ENCODE measurements at regions not wholly inside any gene's neighbourhood (a gene's known extent, or its start where the extent isn't known, plus 50 kb on each side); places are given as distances from the start of the nearest gene placed in this dataset.
"Not testable (repeated sequence)": the region's sequence is repeated elsewhere in the genome, so short reads cannot be mapped to it uniquely, and the experiment has no call there.

DNA sequence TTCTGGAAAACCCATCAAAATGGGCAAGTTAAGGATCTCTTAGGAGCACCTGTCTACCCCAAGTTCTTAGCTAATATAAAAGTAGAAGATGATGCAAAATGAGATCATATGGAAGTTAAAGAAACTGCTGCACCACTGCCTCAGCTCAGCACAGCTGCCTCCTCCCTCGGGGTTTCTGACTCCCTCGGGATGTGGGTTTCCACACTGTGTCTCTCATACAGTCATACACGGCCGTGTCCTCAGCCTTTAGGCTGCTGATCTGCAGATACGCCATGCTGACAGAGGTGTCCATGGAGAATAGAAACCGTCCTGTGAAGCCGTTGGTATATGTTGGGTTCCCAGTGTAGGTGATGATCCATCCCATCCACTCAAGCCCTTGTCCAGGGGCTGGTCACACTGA, 898.8 kb downstream of the TMEM121 start:
- TF ChIP-seq EZH2 (IDR thresholded peaks at IDR 0.05); POLR2AphosphoS5 (IDR thresholded peaks at IDR 0.05; ENCODE audit: borderline replicate concordance, low read depth, low read length); FOXP2 (optimal IDR thresholded peaks at IDR 0.05; ENCODE audit: control extremely low read depth, extremely low read length, insufficient read depth): not testable (repeated sequence)

Data from SK-N-MC (cell line).